Smooth muscle cell (in vitro differentiated cells): ENCODE measurements at regions not wholly inside any gene's neighbourhood (a gene's known extent, or its start where the extent isn't known, plus 50 kb on each side); places are given as distances from the start of the nearest gene placed in this dataset.

Experiments
- DNase-seq: peaks from one replicate; lab custom pipeline; 2025; ENCODE audit not compliant: unreplicated experiment; lab: John Stamatoyannopoulos, UW
- H2AFZ ChIP-seq: fragments of 200-600 bp; sonication (generic); 2 replicates; pipeline ENCODE4 v1.6.0; 2016; ENCODE audit warnings: antibody characterized with exemption, low read depth, mild to moderate bottlenecking
- H3F3A ChIP-seq: fragments of 200-600 bp; sonication (generic); 2 replicates; pipeline ENCODE4 v1.6.0; 2017; ENCODE audit warnings: antibody characterized with exemption, low read depth
- H3K27ac ChIP-seq: fragments of 200-600 bp; sonication (generic); 2 replicates; pipeline ENCODE4 v1.5.1; 2016; ENCODE audit warnings: low read depth, mild to moderate bottlenecking
- H3K27me3 ChIP-seq: fragments of 200-600 bp; sonication (generic); 2 replicates; pipeline ENCODE4 v1.6.1; 2016; ENCODE audit warnings: low read depth, mild to moderate bottlenecking
- H3K36me3 ChIP-seq: fragments of 200-600 bp; sonication (generic); 2 replicates; pipeline ENCODE4 v1.5.1; 2016; ENCODE audit warnings: low read depth
- H3K4me1 ChIP-seq: fragments of 200-600 bp; sonication (generic); 2 replicates; pipeline ENCODE4 v1.5.1; 2016; ENCODE audit warnings: low read depth
- H3K4me2 ChIP-seq: fragments of 200-600 bp; sonication (generic); 2 replicates; pipeline ENCODE4 v1.6.0; 2016; ENCODE audit warnings: mild to moderate bottlenecking
- H3K4me3 ChIP-seq: fragments of 200-600 bp; sonication (generic); 2 replicates; pipeline ENCODE4 v1.5.1; 2016; ENCODE audit warnings: mild to moderate bottlenecking
- H3K79me2 ChIP-seq: fragments of 200-600 bp; sonication (generic); 2 replicates; pipeline ENCODE4 v1.6.0; 2016; ENCODE audit warnings: low read depth, mild to moderate bottlenecking
- H3K9ac ChIP-seq: fragments of 200-600 bp; sonication (generic); 2 replicates; pipeline ENCODE4 v1.6.0; 2016; ENCODE audit warnings: low read depth
- H3K9me3 ChIP-seq: fragments of 200-600 bp; sonication (generic); replicated peaks from 2 replicates; pipeline ENCODE4 v1.5.1; 2016; ENCODE audit warnings: low read depth
- H4K20me1 ChIP-seq: fragments of 200-600 bp; sonication (generic); 2 replicates; pipeline ENCODE4 v1.6.0; 2016; ENCODE audit warnings: low read depth
- CTCF ChIP-seq: fragments of 200-600 bp; sonication (generic); IDR thresholded peaks from 2 replicates; pipeline ENCODE4 v1.5.1; 2017; ENCODE audit warnings: borderline replicate concordance, mild to moderate bottlenecking, antibody characterized with exemption; ENCODE audit not compliant: insufficient read depth, poor library complexity, severe bottlenecking
- WGBS: methylation state at CpG from one replicate; pipeline ENCODE4 v1.1.7; 2016; ENCODE audit warnings: low lambda C conversion rate; 5-methylcytosine and 5-hydroxymethylcytosine counted together

GRCh38 chr2:144333143-144333555, 186.8 kb downstream of the ZEB2 start:
- peak overlapping the region; percentile 83 for H3K4me3 ChIP-seq
- 34% methylated on average over 9 of the region's 9 CpGs for WGBS

GRCh38 chr2:144332356-144333142, 187.4 kb downstream of the ZEB2 start:
- H3K27ac ChIP-seq = peak overlapping the region; percentile 80
- peak; percentile 77 for DNase-seq
- H3K9ac ChIP-seq = peak overlapping the region; percentile 79
- peak overlapping the region; percentile 93 for H2AFZ ChIP-seq
- peak overlapping the region; percentile 90 for H3K4me2 ChIP-seq
- no peaks in the 10 kb centered on the region for H4K20me1 ChIP-seq
- no peaks in the 10 kb centered on the region for H3K9me3 ChIP-seq
- 2% methylated on average over 24 of the region's 77 CpGs for WGBS
- H3K4me3 ChIP-seq = peak overlapping the region; percentile 83
- H3F3A ChIP-seq = no peaks in the 10 kb centered on the region
- no peaks in the 10 kb centered on the region for H3K36me3 ChIP-seq
- H3K79me2 ChIP-seq = peaks cover 35% of the 10 kb centered on the region
- no peak for TF ChIP-seq CTCF
- peaks cover 16% of the 10 kb centered on the region for H3K4me1 ChIP-seq
- no peaks in the 10 kb centered on the region for H3K27me3 ChIP-seq

More at GRCh38 chr2:144333143-144333555, 186.8 kb downstream of the ZEB2 start:
- H3K4me1 ChIP-seq = peaks cover 16% of the 10 kb centered on the region
- peak overlapping the region; percentile 88 for H3K4me2 ChIP-seq
- TF ChIP-seq CTCF = no peak
- no peaks in the 10 kb centered on the region for H3K9me3 ChIP-seq
- H4K20me1 ChIP-seq = no peaks in the 10 kb centered on the region
- H3K36me3 ChIP-seq = no peaks in the 10 kb centered on the region
- H3K79me2 ChIP-seq = peaks cover 29% of the 10 kb centered on the region
- H3F3A ChIP-seq = no peaks in the 10 kb centered on the region
- DNase-seq = no peak
- no peaks in the 10 kb centered on the region for H3K27me3 ChIP-seq
- peak overlapping the region; percentile 61 for H3K9ac ChIP-seq
- peak overlapping the region; percentile 93 for H2AFZ ChIP-seq
- H3K27ac ChIP-seq = peak overlapping the region; percentile 79

- peak overlapping the region; percentile 80 for H3K27ac ChIP-seq
- WGBS = 2% methylated on average over 39 of the region's 66 CpGs
- H3K9me3 ChIP-seq = no peaks in the 10 kb centered on the region
- H3K36me3 ChIP-seq = no peaks in the 10 kb centered on the region
- no peaks in the 10 kb centered on the region for H3K27me3 ChIP-seq
- peak overlapping the region; percentile 83 for H3K4me3 ChIP-seq
- DNase-seq = peak; percentile 77
- no peak for TF ChIP-seq CTCF
- peak overlapping the region; percentile 81 for H2AFZ ChIP-seq
- peak overlapping the region; percentile 90 for H3K4me2 ChIP-seq
- H3K9ac ChIP-seq = peak overlapping the region; percentile 79
- no peaks in the 10 kb centered on the region for H4K20me1 ChIP-seq
- peaks cover 41% of the 10 kb centered on the region for H3K79me2 ChIP-seq
- peaks cover 16% of the 10 kb centered on the region for H3K4me1 ChIP-seq
- H3F3A ChIP-seq = no peaks in the 10 kb centered on the region
These were observed 188.1 kb downstream of the ZEB2 start for GRCh38 chr2:144331674-144332355.
